ENCODE measurements at regions not wholly inside any gene's neighbourhood (a gene's known extent, or its start where the extent isn't known, plus 50 kb on each side); places are given as distances from the start of the nearest gene placed in this dataset.
"Not testable (repeated sequence)": the region's sequence is repeated elsewhere in the genome, so short reads cannot be mapped to it uniquely, and the experiment has no call there.

GRCh38 chr3:82556113-82556512 is 794.7 kb upstream of the GBE1 start:
- DNase-seq (ENCODE audit: insufficient read length, low spot score) (no peak), FAIRE-seq (no peak)

GRCh38 chr3:82542556-82542955 is 781.1 kb upstream of the GBE1 start:
- not testable (repeated sequence) for FAIRE-seq; DNase-seq (ENCODE audit: insufficient read length, low spot score)

DNA sequence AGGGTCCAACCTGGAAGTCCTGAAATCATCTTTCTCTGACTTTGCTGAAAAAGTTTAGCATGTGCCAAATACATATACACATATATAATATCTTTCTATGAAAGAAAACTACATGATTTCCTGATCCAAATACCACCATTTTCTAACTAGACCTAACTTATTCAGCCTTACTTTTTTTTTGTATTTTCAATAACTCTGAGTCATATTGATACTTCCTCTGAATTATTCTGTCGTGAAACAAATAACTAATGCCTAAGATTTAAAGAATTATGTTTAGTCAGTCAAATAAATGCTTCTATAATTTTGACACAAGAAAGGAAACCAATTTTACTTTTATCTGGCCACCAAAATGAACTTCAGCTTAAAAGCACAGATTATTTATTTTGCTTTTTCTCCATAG is 760.2 kb upstream of the GBE1 start:
- DNase-seq (ENCODE audit: insufficient read length, low spot score), result no peak
- no peak for FAIRE-seq

- no peak for FAIRE-seq
- no peak for DNase-seq (ENCODE audit: insufficient read length, low spot score)
These were observed 759.4 kb upstream of the GBE1 start for GRCh38 chr3:82520846-82521245.

DNA sequence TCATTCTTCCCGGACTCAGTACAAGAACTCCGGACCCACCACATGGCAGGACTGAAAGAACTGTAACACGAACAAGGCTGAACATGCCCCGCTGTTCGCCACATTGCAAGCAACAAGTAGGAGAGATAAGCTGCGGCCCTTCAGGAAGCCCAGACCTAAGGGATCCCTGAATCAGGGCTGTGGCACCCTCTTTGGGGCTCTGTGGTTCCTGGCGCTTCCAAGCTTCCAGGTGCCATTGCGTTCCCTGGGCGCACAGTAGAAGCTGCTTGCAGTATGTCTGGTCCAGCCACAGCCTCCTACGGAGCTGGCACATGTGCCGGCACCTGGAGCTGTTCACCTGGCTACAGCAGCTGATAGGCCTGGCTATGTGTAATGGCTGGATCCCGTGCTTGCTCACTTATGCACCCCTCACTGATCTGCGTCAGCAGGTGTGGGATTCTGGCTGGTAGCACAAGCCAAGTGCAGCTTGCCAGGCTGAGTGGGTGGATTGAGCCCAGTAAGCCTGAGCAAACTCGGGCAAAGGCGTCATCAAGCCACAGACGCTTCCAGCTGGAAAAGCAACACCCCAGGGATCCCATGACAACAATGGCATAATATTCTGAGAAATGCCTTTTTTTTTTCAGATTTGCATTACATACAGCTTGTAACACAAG is 748.6 kb upstream of the GBE1 start:
- DNase-seq (ENCODE audit: insufficient read length, low spot score) (no peak), FAIRE-seq (no peak)

GRCh38 chr3:82509106-82509842 is 747.8 kb upstream of the GBE1 start:
- FAIRE-seq (no peak), DNase-seq (ENCODE audit: insufficient read length, low spot score) (no peak)

GRCh38 chr3:82506204-82506603 is 744.8 kb upstream of the GBE1 start:
- no peak for FAIRE-seq
- no peak for DNase-seq (ENCODE audit: insufficient read length, low spot score)

DNA sequence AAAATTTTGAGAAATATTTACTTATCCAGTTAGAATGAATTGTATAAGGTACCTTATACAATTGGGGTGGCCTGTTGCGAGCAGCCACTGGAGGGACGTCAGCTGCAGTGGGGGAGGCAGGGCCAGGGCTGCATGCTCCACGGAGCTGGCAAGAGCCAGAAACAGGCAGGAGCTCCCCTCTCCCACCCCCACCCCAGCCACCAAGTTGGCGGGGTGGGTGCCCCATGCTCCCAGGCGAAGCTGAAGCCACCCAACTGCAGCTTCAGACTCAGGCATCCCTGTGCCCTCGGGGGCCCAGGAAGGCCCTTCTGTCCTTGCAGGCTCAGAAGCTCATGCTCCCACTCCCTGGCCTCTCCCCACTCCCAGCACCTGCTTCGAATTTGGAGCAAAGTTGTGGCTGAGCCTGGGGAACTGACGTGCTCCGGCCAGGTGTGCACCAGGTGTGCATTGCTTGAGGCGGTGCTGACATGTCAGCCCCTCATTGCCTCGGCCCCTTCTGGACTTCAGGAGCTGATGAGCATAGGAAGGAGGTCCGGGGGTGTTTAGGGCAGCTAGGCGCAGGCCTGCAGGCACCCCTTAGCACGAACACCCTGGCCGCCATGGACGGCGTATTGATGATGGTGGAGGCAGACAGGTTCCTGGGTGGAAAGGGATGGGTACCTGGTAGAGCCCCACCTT is 743.8 kb upstream of the GBE1 start:
- DNase-seq (ENCODE audit: insufficient read length, low spot score) (no peak), FAIRE-seq (no peak)

DNA sequence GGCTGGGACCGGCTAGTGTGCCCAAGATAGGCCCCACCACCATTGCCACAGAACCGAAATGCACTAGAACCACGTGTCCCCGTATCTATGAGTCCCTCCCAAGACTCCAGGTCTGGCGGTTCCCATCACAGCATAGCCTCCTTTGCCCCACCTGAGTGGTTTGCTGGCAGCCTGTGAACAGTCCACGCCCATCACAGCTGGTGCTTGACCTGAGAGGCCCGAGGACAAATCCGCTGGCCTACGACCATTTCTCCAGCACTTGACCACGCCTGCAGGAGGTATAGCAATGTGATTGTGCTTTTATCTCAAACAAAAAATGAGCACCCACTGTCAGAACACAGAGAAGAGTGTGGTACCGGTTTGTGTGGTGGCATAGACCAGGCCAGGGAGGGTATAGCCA is 736.7 kb upstream of the GBE1 start:
- DNase-seq (ENCODE audit: insufficient read length, low spot score), result no peak
- no peak for FAIRE-seq

- peak; percentile 11 for DNase-seq (ENCODE audit: insufficient read length, low spot score)
- FAIRE-seq, result no peak
These were observed 735.6 kb upstream of the GBE1 start for GRCh38 chr3:82496890-82497560.

GRCh38 chr3:82495655-82496054 is 734.2 kb upstream of the GBE1 start:
- FAIRE-seq (no peak), DNase-seq (ENCODE audit: insufficient read length, low spot score) (no peak)

- no peak for FAIRE-seq
- DNase-seq (ENCODE audit: insufficient read length, low spot score), result no peak
These were observed 733.6 kb upstream of the GBE1 start for GRCh38 chr3:82494977-82495489.

DNA sequence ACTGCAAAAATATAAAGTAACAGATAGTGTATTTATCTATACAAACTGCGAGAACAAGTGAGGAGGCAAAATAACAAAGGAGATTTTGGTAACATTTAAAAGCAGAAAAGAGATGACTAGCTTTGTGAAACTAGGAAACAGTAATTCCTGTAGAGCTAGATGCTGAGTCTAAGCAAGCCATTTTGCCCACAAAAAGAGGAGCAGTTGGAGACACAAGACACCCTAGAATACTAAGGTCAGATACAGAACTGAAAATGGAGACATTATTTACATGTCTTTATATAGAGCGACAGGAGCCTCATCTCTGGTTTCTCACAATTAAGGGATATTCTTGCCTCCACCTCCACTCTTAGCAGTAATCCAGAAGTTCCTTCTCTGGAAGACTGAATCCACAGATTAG is 732.4 kb upstream of the GBE1 start:
- DNase-seq (ENCODE audit: insufficient read length, low spot score) (no peak), FAIRE-seq (no peak)

DNA sequence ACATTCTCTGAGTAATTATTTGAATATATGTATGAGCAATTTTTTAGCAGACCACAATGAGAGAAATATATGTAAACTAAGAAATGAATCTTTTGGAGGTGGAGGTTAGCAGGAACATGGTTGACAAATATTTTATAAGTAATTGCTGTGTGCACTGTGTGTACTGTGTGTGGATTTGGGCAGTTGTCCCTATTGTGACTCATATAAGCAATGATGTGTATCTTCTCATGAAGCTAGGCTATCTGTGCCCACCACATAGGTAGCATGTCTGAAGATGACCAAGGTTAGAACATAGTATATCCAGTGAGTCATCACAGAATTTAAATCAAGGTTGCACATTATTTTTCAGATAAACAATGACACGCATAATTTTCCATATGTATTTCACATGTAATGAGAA is 713.9 kb upstream of the GBE1 start:
- FAIRE-seq, result no peak
- no peak for DNase-seq (ENCODE audit: insufficient read length, low spot score)

- FAIRE-seq (no peak), DNase-seq (ENCODE audit: insufficient read length, low spot score) (peak; percentile 5)
These were observed 713.3 kb upstream of the GBE1 start for GRCh38 chr3:82474711-82475110.

GRCh38 chr3:82473864-82474541 is 712.6 kb upstream of the GBE1 start:
- FAIRE-seq, result no peak
- DNase-seq (ENCODE audit: insufficient read length, low spot score), result no peak

DNA sequence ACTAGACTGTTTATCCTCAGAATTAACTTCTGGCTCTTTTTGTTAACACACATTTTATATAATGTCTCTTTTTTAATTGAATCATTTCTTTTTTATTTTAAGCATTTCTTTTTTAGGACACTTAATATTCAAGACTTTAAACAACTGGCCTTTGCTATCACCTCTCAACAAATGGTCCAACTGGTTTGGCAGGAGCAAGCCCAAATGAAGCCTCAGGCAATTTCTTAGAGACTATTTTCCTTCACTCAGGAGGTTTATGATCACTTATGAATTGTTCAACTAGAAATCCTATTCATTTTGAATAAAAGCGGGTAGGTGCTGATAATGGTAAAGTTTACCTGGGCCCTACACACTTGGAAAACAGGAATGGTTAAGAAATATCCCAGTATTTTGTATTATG is 705.6 kb upstream of the GBE1 start:
- no peak for DNase-seq (ENCODE audit: insufficient read length, low spot score)

GRCh38 chr3:82462977-82463376 is 701.5 kb upstream of the GBE1 start:
- FAIRE-seq, result peak; percentile 28

More for the DNA sequence above, 705.6 kb upstream of the GBE1 start:
- FAIRE-seq, result no peak

DNA sequence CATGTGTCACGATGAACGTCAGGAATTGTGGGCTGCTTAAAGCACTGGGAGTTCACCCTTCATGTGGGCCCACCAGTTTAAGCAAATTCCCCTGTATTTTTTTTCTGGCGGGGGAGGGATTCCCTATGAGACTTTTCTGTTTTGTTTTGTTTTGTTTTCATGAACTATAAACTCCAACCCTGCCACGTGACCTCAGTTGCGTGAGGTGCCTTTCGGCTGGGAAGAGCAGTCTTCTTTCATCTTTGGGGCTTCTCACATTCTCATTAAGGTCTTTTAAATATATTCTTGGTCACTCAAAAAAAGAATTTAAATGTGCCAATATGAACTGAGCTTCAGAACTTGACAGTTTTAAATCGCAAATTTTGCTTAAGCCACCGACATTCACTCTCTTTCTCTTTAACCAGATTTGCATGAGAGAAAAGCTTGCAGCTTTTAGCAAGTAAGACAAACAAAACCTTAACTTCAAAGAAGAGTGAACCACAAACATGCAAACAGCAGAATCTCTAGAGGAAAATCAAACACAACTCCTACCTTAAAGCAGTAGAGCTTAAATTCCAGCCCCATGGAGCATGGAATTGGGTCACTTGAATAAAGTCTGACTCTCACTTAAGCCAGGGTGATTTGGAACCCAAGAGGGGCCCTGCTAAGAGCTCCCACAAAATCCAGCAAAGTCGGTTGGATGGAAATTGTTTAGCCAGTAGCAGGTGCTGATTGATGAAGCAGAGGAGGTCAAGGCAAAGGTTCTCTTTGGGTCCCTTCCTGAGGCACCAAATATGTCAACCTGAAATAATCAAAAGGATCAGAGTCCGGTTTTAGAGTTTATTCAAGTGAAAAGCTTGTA is 699.8 kb upstream of the GBE1 start:
- FAIRE-seq (no peak), DNase-seq (ENCODE audit: insufficient read length, low spot score) (no peak)

More at GRCh38 chr3:82462977-82463376, 701.5 kb upstream of the GBE1 start:
- no peak for DNase-seq (ENCODE audit: insufficient read length, low spot score)

DNA sequence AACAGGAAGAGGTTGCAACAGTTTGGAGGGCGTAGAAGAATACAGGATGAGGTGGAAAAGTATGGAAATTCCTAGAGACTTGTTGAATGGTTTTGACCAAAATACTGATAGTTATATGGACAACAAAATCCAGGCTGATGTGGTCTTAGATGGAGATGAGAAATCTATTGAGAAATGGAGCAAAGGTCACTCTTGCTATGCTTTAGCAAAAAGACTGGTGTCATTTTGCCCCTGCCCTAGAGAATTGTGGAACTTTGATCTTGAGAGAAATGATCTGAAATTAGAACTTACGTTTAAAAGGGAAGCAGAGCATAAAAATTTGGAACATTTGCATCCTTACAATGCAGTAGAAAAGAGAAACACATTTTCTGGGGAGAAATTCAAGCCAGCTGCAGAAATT is 686.9 kb upstream of the GBE1 start:
- DNase-seq (ENCODE audit: insufficient read length, low spot score), result no peak
- no peak for FAIRE-seq
